ENCODE measurements at regions not wholly inside any gene's neighbourhood (a gene's known extent, or its start where the extent isn't known, plus 50 kb on each side); places are given as distances from the start of the nearest gene placed in this dataset.

DNA sequence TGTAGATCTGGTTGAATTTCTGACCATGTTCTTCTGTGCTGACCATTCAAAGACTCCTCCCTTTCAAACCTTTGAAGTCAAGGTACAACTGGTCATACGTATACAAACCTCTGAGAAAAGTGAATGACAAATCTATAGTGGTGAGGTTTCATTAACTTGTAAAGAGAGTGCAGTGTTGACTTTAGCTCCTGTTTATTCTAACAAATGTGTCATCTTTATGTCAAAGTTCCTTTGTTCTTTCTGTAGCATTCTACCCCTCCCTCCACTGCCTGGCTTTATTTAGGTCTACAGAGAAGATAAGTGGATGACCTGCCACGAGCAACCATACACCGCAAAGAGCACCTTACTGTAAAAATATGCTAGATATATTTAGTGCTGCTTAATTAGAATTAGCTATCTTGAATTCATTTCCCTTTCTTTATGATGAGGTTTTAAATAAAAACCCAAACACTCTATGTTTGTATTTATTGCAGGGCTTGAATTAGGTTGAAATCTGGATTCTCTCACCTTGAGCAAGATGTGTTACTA is 520.0 kb upstream of the CDH11 start:
- DNase-seq (ENCODE audit: low spot score in 2 of 2) (no peak), ATAC-seq (ENCODE audit: low read depth) (no peak)
- H3K4me3 Mint-ChIP-seq: no peak overlapping the region
- no peaks in the 10 kb centered on the region for H3K27me3 Mint-ChIP-seq
- H3K27ac Mint-ChIP-seq: no peak overlapping the region
- H3K36me3 Mint-ChIP-seq: no peaks in the 10 kb centered on the region
- H3K4me1 Mint-ChIP-seq: no peaks in the 10 kb centered on the region
- peaks cover 6% of the 10 kb centered on the region for H3K9me3 Mint-ChIP-seq

DNA sequence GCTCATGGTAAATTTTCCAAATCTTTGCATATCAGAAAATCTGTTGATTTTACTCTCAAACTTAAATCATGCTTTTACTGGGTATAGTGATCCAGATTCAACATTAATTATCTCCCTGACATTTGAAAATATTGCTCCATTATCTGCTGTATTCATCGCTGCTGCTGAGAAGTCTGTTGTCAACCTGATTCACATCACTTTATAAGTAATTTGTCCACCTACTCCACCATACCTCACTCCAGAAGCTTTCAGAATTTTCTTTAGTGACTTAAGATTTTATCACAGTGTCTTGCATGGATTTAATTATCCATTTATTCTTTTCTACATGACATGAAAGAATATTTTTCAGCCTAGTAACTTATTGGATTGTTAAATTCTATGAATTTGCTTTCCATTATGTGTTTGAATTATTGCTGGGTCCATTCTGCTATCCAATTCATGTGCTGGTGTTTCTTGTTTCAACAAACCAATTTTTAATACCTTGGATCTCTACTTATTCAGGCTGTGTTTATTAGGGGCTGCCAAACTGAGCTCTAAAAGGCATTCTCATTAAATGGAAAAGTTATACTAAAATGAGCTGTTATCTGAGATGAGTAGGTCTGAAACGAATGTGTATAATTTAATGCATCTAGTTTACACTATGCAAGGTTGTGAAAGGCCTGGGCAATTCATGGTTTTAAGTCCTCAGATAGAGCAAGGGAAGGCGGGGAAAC is 519.3 kb upstream of the CDH11 start:
- DNase-seq (ENCODE audit: low spot score in 2 of 2): no peak
- peaks cover 8% of the 10 kb centered on the region for H3K9me3 Mint-ChIP-seq
- no peak overlapping the region for H3K27ac Mint-ChIP-seq
- H3K4me1 Mint-ChIP-seq: no peaks in the 10 kb centered on the region
- H3K36me3 Mint-ChIP-seq: no peaks in the 10 kb centered on the region
- no peak for ATAC-seq (ENCODE audit: low read depth)
- H3K27me3 Mint-ChIP-seq: peaks cover 3% of the 10 kb centered on the region
- H3K4me3 Mint-ChIP-seq: no peak overlapping the region

DNA sequence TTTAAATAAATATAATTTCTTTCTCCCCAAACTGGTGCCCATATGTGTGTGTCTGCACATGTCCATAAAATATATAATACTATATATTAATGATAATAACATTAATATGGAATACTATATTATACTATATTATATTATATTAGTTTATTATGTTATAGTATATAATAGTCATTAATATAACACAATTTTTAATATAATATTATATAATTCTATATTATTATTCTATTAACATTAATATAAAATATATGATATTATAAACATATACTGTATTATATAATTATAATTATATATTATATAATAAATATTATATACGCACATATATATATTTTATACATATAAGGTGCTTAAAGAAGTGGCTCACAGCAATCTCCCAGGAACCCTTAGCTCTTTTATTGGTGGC is 513.0 kb upstream of the CDH11 start:
- DNase-seq (ENCODE audit: low spot score in 2 of 2) (no peak), ATAC-seq (ENCODE audit: low read depth) (no peak)
- Mint-ChIP-seq H3K4me1 (no peaks in the 10 kb centered on the region), H3K4me3 (no peak overlapping the region), H3K9me3 (peaks cover 9% of the 10 kb centered on the region), H3K36me3 (no peaks in the 10 kb centered on the region), H3K27me3 (peaks cover 6% of the 10 kb centered on the region), H3K27ac (no peak overlapping the region)

DNA sequence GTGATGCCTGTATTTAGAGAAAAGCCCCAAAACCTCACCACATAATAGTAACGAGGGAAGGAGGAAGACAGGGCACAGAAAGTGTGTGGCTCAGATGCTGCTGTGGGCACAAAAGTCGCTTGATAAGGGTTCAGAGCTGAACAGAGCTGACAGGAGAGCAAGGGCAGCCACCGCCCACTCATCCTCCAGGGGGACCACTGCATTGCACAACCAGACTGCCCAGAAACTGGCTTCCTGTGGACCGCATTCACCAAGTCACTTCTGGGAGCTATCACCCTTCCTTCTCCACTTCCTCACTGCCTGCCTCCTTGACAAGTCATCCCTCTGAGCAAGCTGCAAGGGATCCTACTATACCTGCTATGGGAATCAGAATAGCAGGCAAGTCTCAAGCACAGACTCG is 512.4 kb upstream of the CDH11 start:
- Mint-ChIP-seq H3K4me3 (no peak overlapping the region), H3K9me3 (peaks cover 7% of the 10 kb centered on the region), H3K27me3 (peaks cover 6% of the 10 kb centered on the region), H3K27ac (no peak overlapping the region), H3K36me3 (no peaks in the 10 kb centered on the region), H3K4me1 (no peaks in the 10 kb centered on the region)
- DNase-seq (ENCODE audit: low spot score in 2 of 2) (no peak), ATAC-seq (ENCODE audit: low read depth) (no peak)

DNA sequence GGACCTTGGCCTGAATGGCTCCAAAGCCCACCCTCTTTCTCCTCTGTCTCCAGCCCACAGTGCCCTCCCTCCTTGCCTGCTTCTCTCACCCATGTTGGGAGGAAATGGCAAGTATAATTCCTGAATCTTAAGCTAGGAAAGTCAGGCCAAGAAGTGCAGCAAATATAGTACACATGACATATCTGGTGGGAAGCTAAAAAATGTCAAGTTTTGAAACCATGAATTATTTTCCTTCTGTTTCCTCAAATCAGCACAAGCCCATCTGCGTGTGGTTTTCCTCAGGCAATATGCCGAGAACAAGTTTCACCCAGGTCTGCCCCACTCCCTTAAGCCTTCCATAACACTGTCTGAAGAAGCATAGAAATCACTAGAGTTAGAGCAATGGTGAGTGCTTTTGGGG is 502.8 kb upstream of the CDH11 start:
- H3K36me3 Mint-ChIP-seq: no peaks in the 10 kb centered on the region
- peaks cover 3% of the 10 kb centered on the region for H3K27me3 Mint-ChIP-seq
- DNase-seq (ENCODE audit: low spot score in 2 of 2) (no peak), ATAC-seq (ENCODE audit: low read depth) (no peak)
- no peak overlapping the region for H3K27ac Mint-ChIP-seq
- no peak overlapping the region for H3K4me3 Mint-ChIP-seq
- H3K9me3 Mint-ChIP-seq: peaks cover 3% of the 10 kb centered on the region
- H3K4me1 Mint-ChIP-seq: no peaks in the 10 kb centered on the region

DNA sequence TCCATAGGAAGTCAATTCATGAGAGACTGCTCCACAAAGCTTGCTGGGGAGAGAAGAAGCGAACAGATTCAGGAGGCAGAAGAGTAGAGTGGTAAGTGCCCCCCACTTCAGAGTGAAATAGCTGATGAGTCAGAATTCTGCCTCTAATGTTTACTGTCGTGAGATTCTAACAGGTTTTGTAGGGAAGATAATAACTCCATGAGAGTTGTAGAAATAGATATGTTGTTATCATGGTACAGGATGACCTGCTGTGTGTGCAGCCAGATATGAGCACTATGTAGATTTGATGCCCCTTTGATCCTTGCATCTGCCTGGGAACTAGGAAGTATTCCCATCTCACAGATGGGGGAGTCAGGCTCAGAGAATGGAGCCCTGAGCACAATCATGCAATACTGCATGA is 502.4 kb upstream of the CDH11 start:
- no peak for DNase-seq (ENCODE audit: low spot score in 2 of 2)
- peaks cover 3% of the 10 kb centered on the region for H3K9me3 Mint-ChIP-seq
- no peaks in the 10 kb centered on the region for H3K4me1 Mint-ChIP-seq
- no peak overlapping the region for H3K4me3 Mint-ChIP-seq
- H3K27me3 Mint-ChIP-seq: peaks cover 3% of the 10 kb centered on the region
- no peak for ATAC-seq (ENCODE audit: low read depth)
- H3K27ac Mint-ChIP-seq: no peak overlapping the region
- H3K36me3 Mint-ChIP-seq: no peaks in the 10 kb centered on the region

DNA sequence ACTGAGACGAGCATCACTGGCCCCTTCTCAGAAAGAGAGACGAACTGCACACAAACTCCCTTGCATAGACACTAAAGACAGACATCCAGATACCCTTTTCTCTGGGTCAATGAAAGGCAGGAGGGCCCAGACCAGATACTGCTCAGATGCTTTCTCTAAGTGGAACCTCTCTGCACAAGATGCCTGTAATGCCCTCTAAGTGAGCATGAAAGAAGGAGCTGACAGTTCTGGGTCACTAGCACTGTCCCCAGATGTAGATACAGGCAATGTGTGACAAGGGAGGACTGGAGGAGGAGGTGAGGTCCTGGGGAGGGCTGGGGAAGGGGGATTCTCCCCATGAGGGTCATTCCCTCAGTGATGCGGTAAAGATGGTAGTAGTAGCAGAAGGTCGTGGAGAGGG is 501.0 kb upstream of the CDH11 start:
- DNase-seq (ENCODE audit: low spot score in 2 of 2) (no peak), ATAC-seq (ENCODE audit: low read depth) (no peak)
- Mint-ChIP-seq H3K4me1 (no peaks in the 10 kb centered on the region), H3K27me3 (peaks cover 3% of the 10 kb centered on the region), H3K36me3 (no peaks in the 10 kb centered on the region), H3K27ac (no peak overlapping the region), H3K4me3 (no peak overlapping the region), H3K9me3 (peaks cover 3% of the 10 kb centered on the region)

DNA sequence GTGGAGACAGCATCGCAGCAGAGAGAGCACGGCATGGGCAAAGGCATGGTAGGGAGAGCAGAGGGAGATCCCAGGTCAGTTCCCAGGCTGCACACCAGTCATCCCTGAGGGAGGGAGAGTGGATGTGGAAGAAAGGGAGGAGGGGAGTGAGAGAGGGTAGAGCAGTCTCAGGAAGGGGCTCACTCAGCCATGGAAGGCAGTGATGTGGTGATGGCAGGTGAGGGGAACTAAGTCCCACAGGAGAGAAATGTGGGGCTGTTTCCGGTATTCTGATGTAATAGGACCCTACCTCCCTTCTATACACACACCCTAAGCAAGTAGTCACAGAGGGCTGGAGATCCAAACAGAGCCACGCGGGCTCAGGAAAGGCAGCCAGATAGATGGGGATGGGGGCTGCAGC is 500.3 kb upstream of the CDH11 start:
- Mint-ChIP-seq H3K4me3 (no peak overlapping the region), H3K4me1 (no peaks in the 10 kb centered on the region), H3K27ac (no peak overlapping the region), H3K9me3 (peaks cover 3% of the 10 kb centered on the region), H3K27me3 (peaks cover 3% of the 10 kb centered on the region), H3K36me3 (no peaks in the 10 kb centered on the region)
- ATAC-seq (ENCODE audit: low read depth) (no peak), DNase-seq (ENCODE audit: low spot score in 2 of 2) (no peak)

DNA sequence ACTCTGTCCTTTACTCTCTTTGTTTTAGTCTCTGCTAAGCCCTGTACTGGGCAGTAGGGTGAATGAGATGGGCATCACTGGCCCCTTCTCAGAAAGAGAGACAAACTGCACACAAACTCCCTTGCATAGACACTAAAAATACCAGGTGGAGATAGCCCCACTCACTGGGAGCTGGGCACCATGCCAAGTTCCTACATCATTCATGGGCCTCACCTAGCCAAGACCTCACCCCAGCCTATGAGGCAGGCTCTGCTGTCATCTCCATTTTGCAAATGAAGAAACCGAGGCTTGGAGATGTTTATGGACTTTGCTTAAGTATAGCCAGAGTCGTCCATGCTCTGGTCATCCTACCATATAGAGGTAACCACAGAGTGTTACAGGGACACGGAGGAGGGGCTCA is 499.8 kb upstream of the CDH11 start:
- H3K4me1 Mint-ChIP-seq: no peaks in the 10 kb centered on the region
- no peak overlapping the region for H3K27ac Mint-ChIP-seq
- no peaks in the 10 kb centered on the region for H3K36me3 Mint-ChIP-seq
- H3K4me3 Mint-ChIP-seq: no peak overlapping the region
- no peak for DNase-seq (ENCODE audit: low spot score in 2 of 2)
- ATAC-seq (ENCODE audit: low read depth): no peak
- peaks cover 3% of the 10 kb centered on the region for H3K27me3 Mint-ChIP-seq
- H3K9me3 Mint-ChIP-seq: peaks cover 3% of the 10 kb centered on the region

DNA sequence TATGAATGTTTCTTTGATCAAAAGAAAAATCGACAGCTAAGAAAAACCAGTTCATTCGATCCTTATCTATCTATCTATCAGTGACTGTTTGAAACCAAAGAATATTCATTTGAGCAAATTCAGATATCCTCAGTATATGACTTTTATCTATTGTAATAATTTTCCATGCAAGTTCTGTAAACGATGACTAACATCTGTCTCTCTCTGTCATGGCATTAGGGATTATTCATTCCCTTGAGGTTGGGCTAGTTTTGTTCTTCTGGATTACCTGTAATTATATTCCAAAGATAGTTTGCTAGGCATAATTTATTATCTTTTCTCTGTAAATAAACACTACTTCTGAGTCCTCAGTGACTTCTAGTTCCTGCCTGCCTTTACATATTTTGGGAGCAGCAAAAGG is 497.7 kb upstream of the CDH11 start:
- no peaks in the 10 kb centered on the region for H3K36me3 Mint-ChIP-seq
- H3K9me3 Mint-ChIP-seq: peaks cover 3% of the 10 kb centered on the region
- H3K4me3 Mint-ChIP-seq: no peak overlapping the region
- ATAC-seq (ENCODE audit: low read depth) (no peak), DNase-seq (ENCODE audit: low spot score in 2 of 2) (no peak)
- H3K4me1 Mint-ChIP-seq: no peaks in the 10 kb centered on the region
- H3K27me3 Mint-ChIP-seq: peaks cover 3% of the 10 kb centered on the region
- H3K27ac Mint-ChIP-seq: no peak overlapping the region

DNA sequence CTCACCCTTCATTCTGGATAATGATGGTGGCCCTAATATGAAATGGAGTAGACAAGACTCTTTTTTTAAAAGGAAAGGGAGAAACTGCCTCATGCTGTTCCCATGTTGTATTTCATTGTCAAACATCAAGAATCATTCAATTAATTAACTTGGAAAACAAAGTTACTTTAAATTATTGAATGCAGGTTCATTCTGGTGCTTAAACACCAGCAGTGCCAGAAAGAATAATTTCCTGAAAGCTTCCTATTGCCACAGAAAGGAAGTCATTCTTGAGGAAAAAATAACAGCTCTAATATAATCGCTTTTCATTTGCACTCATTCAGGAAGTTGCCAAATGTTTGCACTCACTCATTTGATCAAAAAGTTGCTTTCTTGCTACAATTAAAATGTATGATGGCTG is 497.1 kb upstream of the CDH11 start:
- Mint-ChIP-seq H3K27ac (no peak overlapping the region), H3K4me1 (no peaks in the 10 kb centered on the region), H3K27me3 (peaks cover 3% of the 10 kb centered on the region), H3K36me3 (no peaks in the 10 kb centered on the region), H3K4me3 (no peak overlapping the region), H3K9me3 (peaks cover 3% of the 10 kb centered on the region)
- DNase-seq (ENCODE audit: low spot score in 2 of 2) (no peak), ATAC-seq (ENCODE audit: low read depth) (no peak)

DNA sequence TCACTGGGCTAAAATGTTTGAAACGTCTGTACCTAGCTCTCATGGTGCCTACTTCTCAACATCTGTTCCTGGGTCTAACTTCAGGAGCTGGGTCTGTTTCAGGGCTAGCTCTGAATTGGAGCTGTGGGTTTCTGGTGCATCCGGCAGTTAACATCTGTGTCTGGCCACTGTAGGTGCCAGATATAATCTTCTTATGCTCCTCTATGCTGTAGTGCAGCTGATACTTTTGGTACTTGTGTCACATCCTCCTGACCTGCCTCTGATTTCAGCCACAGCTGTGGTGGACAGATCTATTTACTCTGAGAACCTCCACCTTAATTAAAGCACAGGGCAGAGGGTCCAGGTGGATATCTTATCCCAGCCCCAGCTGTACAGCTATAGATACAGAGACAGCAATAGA is 496.5 kb upstream of the CDH11 start:
- Mint-ChIP-seq H3K27ac (no peak overlapping the region), H3K9me3 (peaks cover 3% of the 10 kb centered on the region), H3K4me3 (no peak overlapping the region), H3K36me3 (no peaks in the 10 kb centered on the region), H3K27me3 (peaks cover 3% of the 10 kb centered on the region), H3K4me1 (no peaks in the 10 kb centered on the region)
- DNase-seq (ENCODE audit: low spot score in 2 of 2) (no peak), ATAC-seq (ENCODE audit: low read depth) (no peak)

DNA sequence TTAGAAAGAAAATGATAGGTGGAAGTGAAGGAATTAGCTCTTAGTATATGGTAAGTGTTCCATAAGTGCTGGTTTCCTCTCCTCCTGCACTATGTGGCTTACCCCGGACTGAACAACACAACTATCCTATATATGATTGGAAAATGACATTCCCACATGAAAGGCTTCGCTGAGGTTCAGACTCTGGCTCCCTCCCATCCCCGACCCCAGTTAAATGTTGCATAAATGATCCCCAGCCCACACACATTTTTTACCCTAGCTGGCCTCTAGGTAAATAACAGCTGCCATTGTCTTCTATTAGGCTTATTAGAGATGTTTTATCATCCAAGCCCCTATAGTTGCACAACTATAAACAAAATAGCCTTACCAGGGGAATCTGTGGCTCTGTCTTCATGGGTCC is 495.6 kb upstream of the CDH11 start:
- ATAC-seq (ENCODE audit: low read depth) (no peak), DNase-seq (ENCODE audit: low spot score in 2 of 2) (no peak)
- peaks cover 3% of the 10 kb centered on the region for H3K27me3 Mint-ChIP-seq
- no peak overlapping the region for H3K4me3 Mint-ChIP-seq
- H3K9me3 Mint-ChIP-seq: peaks cover 3% of the 10 kb centered on the region
- H3K36me3 Mint-ChIP-seq: no peaks in the 10 kb centered on the region
- H3K4me1 Mint-ChIP-seq: no peaks in the 10 kb centered on the region
- H3K27ac Mint-ChIP-seq: no peak overlapping the region

DNA sequence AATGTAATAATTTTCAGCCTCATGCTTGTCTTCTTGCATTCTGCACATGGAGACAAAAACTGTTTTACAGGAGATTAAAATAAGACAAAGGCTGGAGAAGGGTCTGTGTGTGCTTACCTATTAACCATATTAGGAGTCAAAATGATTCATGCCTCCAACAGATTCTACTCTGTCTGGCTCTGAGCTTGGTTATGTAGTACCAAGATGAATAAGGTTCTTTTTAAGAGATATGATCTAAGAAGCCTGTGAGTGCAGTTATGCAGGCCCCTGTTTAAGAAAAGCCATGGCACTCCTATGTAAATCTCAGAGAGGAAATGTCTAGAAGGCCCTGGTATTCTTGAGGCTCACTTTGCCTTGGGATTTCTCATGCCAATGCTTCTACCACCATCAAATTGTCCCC is 486.6 kb upstream of the CDH11 start:
- Mint-ChIP-seq H3K9me3 (peaks cover 2% of the 10 kb centered on the region), H3K4me3 (no peak overlapping the region), H3K27ac (no peak overlapping the region), H3K4me1 (no peaks in the 10 kb centered on the region), H3K36me3 (no peaks in the 10 kb centered on the region), H3K27me3 (no peaks in the 10 kb centered on the region)
- ATAC-seq (ENCODE audit: low read depth): no peak
- DNase-seq (ENCODE audit: low spot score in 2 of 2): no peak

DNA sequence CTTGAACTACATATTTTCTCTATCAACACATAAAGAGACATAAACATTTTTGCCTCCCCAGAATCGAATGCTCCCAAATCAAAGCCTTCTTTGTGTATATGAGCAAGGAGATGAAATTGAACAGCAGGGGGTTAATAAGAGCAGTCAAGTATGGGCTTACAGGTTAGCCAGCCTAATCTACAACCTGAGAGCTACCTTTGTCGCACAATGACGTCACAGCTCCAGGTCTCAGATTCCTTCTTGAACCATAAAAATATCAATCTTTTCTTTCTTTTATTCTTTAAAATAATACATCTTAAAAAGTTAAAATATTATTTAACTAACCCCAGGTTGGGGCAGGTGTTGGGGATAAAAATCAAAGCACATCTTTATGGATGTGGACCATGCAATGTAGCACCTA is 482.9 kb upstream of the CDH11 start:
- H3K4me1 Mint-ChIP-seq: no peaks in the 10 kb centered on the region
- H3K27ac Mint-ChIP-seq: no peak overlapping the region
- no peak for ATAC-seq (ENCODE audit: low read depth)
- no peaks in the 10 kb centered on the region for H3K27me3 Mint-ChIP-seq
- H3K9me3 Mint-ChIP-seq: peaks cover 4% of the 10 kb centered on the region
- H3K36me3 Mint-ChIP-seq: no peaks in the 10 kb centered on the region
- DNase-seq (ENCODE audit: low spot score in 2 of 2): no peak
- no peak overlapping the region for H3K4me3 Mint-ChIP-seq
